ENCODE measurements at regions not wholly inside any gene's neighbourhood (a gene's known extent, or its start where the extent isn't known, plus 50 kb on each side); places are given as distances from the start of the nearest gene placed in this dataset.

- DNase-seq (ENCODE audit: low read depth in 3 of 3, low spot score in 1 of 3), result no peak
These were observed 54.0 kb upstream of the TPM4 start for GRCh38 chr19:16022251-16022650.

- DNase-seq (ENCODE audit: low read depth in 3 of 3, low spot score in 1 of 3), result no peak
These were observed 53.6 kb upstream of the TPM4 start for GRCh38 chr19:16022681-16023080.

- DNase-seq (ENCODE audit: low read depth in 3 of 3, low spot score in 1 of 3), result no peak
These were observed 53.0 kb upstream of the TPM4 start for GRCh38 chr19:16023146-16023915.

- no peak for DNase-seq (ENCODE audit: low read depth in 3 of 3, low spot score in 1 of 3)
These were observed 51.8 kb upstream of the TPM4 start for GRCh38 chr19:16024266-16025107.

GRCh38 chr19:16025108-16026101 lies 50.9 kb upstream of the TPM4 start:
- DNase-seq (ENCODE audit: low read depth in 3 of 3, low spot score in 1 of 3), result no peak

GRCh38 chr19:16026131-16026530 lies 50.2 kb upstream of the TPM4 start:
- DNase-seq (ENCODE audit: low read depth in 3 of 3, low spot score in 1 of 3), result no peak

Data from stimulated activated CD4-positive, alpha-beta T cell treated with anti-CD3 and anti-CD28 coated beads, TNF-alpha, amount 100 ng/mL, for 1 hour (primary cell).